ENCODE measurements at regions not wholly inside any gene's neighbourhood (a gene's known extent, or its start where the extent isn't known, plus 50 kb on each side); places are given as distances from the start of the nearest gene placed in this dataset.

- Histone ChIP-seq H3K9ac (ENCODE audit: low read length) (no peak overlapping the region), H3K4me1 (ENCODE audit: low read length) (no peaks in the 10 kb centered on the region), H3K36me3 (replicated peaks; ENCODE audit: low read depth, low read length) (no peaks in the 10 kb centered on the region), H3K9me3 (ENCODE audit: insufficient read depth, low read length) (no peaks in the 10 kb centered on the region), H3K27me3 (ENCODE audit: low read depth, low read length) (no peaks in the 10 kb centered on the region), H3K4me2 (ENCODE audit: low read length) (no peak overlapping the region), H4K20me1 (ENCODE audit: insufficient read depth, low read length) (no peaks in the 10 kb centered on the region), H2AFZ (ENCODE audit: low read depth, low read length) (no peak overlapping the region), H3K27ac (ENCODE audit: low read length) (no peak overlapping the region), H3K79me2 (ENCODE audit: low read length) (no peaks in the 10 kb centered on the region), H3K4me3 (ENCODE audit: low read length) (no peak overlapping the region)
- no peak for TF ChIP-seq EZH2phosphoT487 (IDR thresholded peaks at IDR 0.05; ENCODE audit: low read depth)
- TF ChIP-seq CTCF (IDR thresholded peaks at IDR 0.05; ENCODE audit: low read depth, low read length): no peak
These were observed 322.2 kb upstream of the DIO3 start for GRCh38 chr14:101239065-101239464.

- H3K9ac ChIP-seq (ENCODE audit: low read length): no peak overlapping the region
- H3K27ac ChIP-seq (ENCODE audit: low read length): no peak overlapping the region
- H3K36me3 ChIP-seq (replicated peaks; ENCODE audit: low read depth, low read length): no peaks in the 10 kb centered on the region
- H4K20me1 ChIP-seq (ENCODE audit: insufficient read depth, low read length): no peaks in the 10 kb centered on the region
- no peak overlapping the region for H3K4me3 ChIP-seq (ENCODE audit: low read length)
- H3K9me3 ChIP-seq (ENCODE audit: insufficient read depth, low read length): no peaks in the 10 kb centered on the region
- no peak overlapping the region for H2AFZ ChIP-seq (ENCODE audit: low read depth, low read length)
- H3K4me2 ChIP-seq (ENCODE audit: low read length): no peak overlapping the region
- H3K27me3 ChIP-seq (ENCODE audit: low read depth, low read length): no peaks in the 10 kb centered on the region
- no peaks in the 10 kb centered on the region for H3K79me2 ChIP-seq (ENCODE audit: low read length)
- TF ChIP-seq EZH2phosphoT487 (IDR thresholded peaks at IDR 0.05; ENCODE audit: low read depth) (no peak), CTCF (IDR thresholded peaks at IDR 0.05; ENCODE audit: low read depth, low read length) (no peak)
- H3K4me1 ChIP-seq (ENCODE audit: low read length): no peaks in the 10 kb centered on the region
These were observed 320.1 kb upstream of the DIO3 start for GRCh38 chr14:101241147-101241546.

GRCh38 chr14:101241807-101242278 lies 319.5 kb upstream of the DIO3 start:
- Histone ChIP-seq H3K4me2 (ENCODE audit: low read length) (no peak overlapping the region), H3K4me3 (ENCODE audit: low read length) (no peak overlapping the region), H3K36me3 (replicated peaks; ENCODE audit: low read depth, low read length) (no peaks in the 10 kb centered on the region), H3K9me3 (ENCODE audit: insufficient read depth, low read length) (no peaks in the 10 kb centered on the region), H3K4me1 (ENCODE audit: low read length) (no peaks in the 10 kb centered on the region), H2AFZ (ENCODE audit: low read depth, low read length) (no peak overlapping the region), H3K27ac (ENCODE audit: low read length) (no peak overlapping the region), H4K20me1 (ENCODE audit: insufficient read depth, low read length) (no peaks in the 10 kb centered on the region), H3K79me2 (ENCODE audit: low read length) (no peaks in the 10 kb centered on the region), H3K27me3 (ENCODE audit: low read depth, low read length) (no peaks in the 10 kb centered on the region), H3K9ac (ENCODE audit: low read length) (no peak overlapping the region)
- TF ChIP-seq CTCF (IDR thresholded peaks at IDR 0.05; ENCODE audit: low read depth, low read length) (no peak), EZH2phosphoT487 (IDR thresholded peaks at IDR 0.05; ENCODE audit: low read depth) (no peak)

GRCh38 chr14:101242442-101243385 lies 318.6 kb upstream of the DIO3 start:
- Histone ChIP-seq H3K4me3 (ENCODE audit: low read length) (no peak overlapping the region), H3K27me3 (ENCODE audit: low read depth, low read length) (no peaks in the 10 kb centered on the region), H3K4me2 (ENCODE audit: low read length) (no peak overlapping the region), H3K4me1 (ENCODE audit: low read length) (no peaks in the 10 kb centered on the region), H3K9ac (ENCODE audit: low read length) (no peak overlapping the region), H3K36me3 (replicated peaks; ENCODE audit: low read depth, low read length) (no peaks in the 10 kb centered on the region), H4K20me1 (ENCODE audit: insufficient read depth, low read length) (no peaks in the 10 kb centered on the region), H3K9me3 (ENCODE audit: insufficient read depth, low read length) (no peaks in the 10 kb centered on the region), H3K27ac (ENCODE audit: low read length) (no peak overlapping the region), H2AFZ (ENCODE audit: low read depth, low read length) (no peak overlapping the region), H3K79me2 (ENCODE audit: low read length) (no peaks in the 10 kb centered on the region)
- TF ChIP-seq CTCF (IDR thresholded peaks at IDR 0.05; ENCODE audit: low read depth, low read length) (no peak), EZH2phosphoT487 (IDR thresholded peaks at IDR 0.05; ENCODE audit: low read depth) (no peak)

All from OCI-LY3 (cell line).